T-helper 17 cell (primary cell): ENCODE measurements at regions not wholly inside any gene's neighbourhood (a gene's known extent, or its start where the extent isn't known, plus 50 kb on each side); places are given as distances from the start of the nearest gene placed in this dataset.

Experiments used
- ATAC-seq: fragments of 150-1000 bp; cut with Tn5 transposase; 2 replicates; pipeline ENCODE4 v1.10.0; 2021; ENCODE audit warnings: mild to moderate bottlenecking, moderate library complexity
- DNase-seq, 3 donors: peaks; one replicate each; pipeline versions ENCODE4 v3.0.0 to v3.0.0-alpha.2; 2020 to 2021
- H3K9me3 ChIP-seq: one replicate; pipeline ENCODE4 v1.7.0; 2013; ENCODE audit warnings: low read length, mild to moderate bottlenecking; ENCODE audit not compliant: control insufficient read depth, poor library complexity, severe bottlenecking
- H3K27ac Mint-ChIP-seq: one replicate; pipeline ENCODE4 v1.8.0; 2022; ENCODE audit warnings: mild to moderate bottlenecking, moderate library complexity, mixed read lengths
- H3K27me3 Mint-ChIP-seq: one replicate; pipeline ENCODE4 v1.8.0; 2022; ENCODE audit warnings: mixed read lengths
- H3K36me3 Mint-ChIP-seq: one replicate; pipeline ENCODE4 v1.8.0; 2022; ENCODE audit warnings: low read depth, mixed read lengths
- H3K4me1 Mint-ChIP-seq: one replicate; pipeline ENCODE4 v1.8.0; 2022; ENCODE audit warnings: mild to moderate bottlenecking, mixed read lengths
- H3K4me3 Mint-ChIP-seq: one replicate; pipeline ENCODE4 v1.8.0; 2022; ENCODE audit warnings: mild to moderate bottlenecking, moderate library complexity, mixed read lengths

GRCh38 chr6:109300874-109301273, 81.4 kb downstream of the CD164 start:
- no peaks in the 10 kb centered on the region for H3K36me3 Mint-ChIP-seq
- no peak for ATAC-seq

GRCh38 chr6:109299776-109300564, 82.3 kb downstream of the CD164 start:
- no peak for DNase-seq
- Mint-ChIP-seq H3K4me1 (peaks cover 2% of the 10 kb centered on the region), H3K27me3 (peaks cover 27% of the 10 kb centered on the region), H3K27ac (no peak overlapping the region), H3K4me3 (no peak overlapping the region), H3K36me3 (no peaks in the 10 kb centered on the region)
- H3K9me3 ChIP-seq: no peaks in the 10 kb centered on the region
- no peak for ATAC-seq

More at GRCh38 chr6:109300874-109301273, 81.4 kb downstream of the CD164 start:
- H3K9me3 ChIP-seq: no peaks in the 10 kb centered on the region
- H3K4me3 Mint-ChIP-seq: no peak overlapping the region
- no peak overlapping the region for H3K27ac Mint-ChIP-seq
- H3K4me1 Mint-ChIP-seq: peaks cover 2% of the 10 kb centered on the region
- DNase-seq: no peak
- peaks cover 27% of the 10 kb centered on the region for H3K27me3 Mint-ChIP-seq

- no peaks in the 10 kb centered on the region for H3K9me3 ChIP-seq
- Mint-ChIP-seq H3K4me3 (no peak overlapping the region), H3K4me1 (peaks cover 2% of the 10 kb centered on the region), H3K27me3 (peaks cover 25% of the 10 kb centered on the region), H3K36me3 (no peaks in the 10 kb centered on the region), H3K27ac (no peak overlapping the region)
- DNase-seq (no peak), ATAC-seq (no peak)
Measured at GRCh38 chr6:109299265-109299607, 83.0 kb downstream of the CD164 start.

- ATAC-seq (no peak), DNase-seq (no peak)
- H3K9me3 ChIP-seq: no peaks in the 10 kb centered on the region
- no peaks in the 10 kb centered on the region for H3K36me3 Mint-ChIP-seq
- H3K27me3 Mint-ChIP-seq: peaks cover 28% of the 10 kb centered on the region
- H3K4me1 Mint-ChIP-seq: peaks cover 2% of the 10 kb centered on the region
- H3K27ac Mint-ChIP-seq: no peak overlapping the region
- H3K4me3 Mint-ChIP-seq: no peak overlapping the region
Measured at GRCh38 chr6:109298605-109299264, 83.5 kb downstream of the CD164 start.

GRCh38 chr6:109297406-109298110, 84.7 kb downstream of the CD164 start:
- H3K4me3 Mint-ChIP-seq: no peak overlapping the region
- ATAC-seq: no peak
- no peaks in the 10 kb centered on the region for H3K36me3 Mint-ChIP-seq
- peaks cover 2% of the 10 kb centered on the region for H3K4me1 Mint-ChIP-seq
- H3K27ac Mint-ChIP-seq: no peak overlapping the region
- H3K27me3 Mint-ChIP-seq: peaks cover 28% of the 10 kb centered on the region
- no peaks in the 10 kb centered on the region for H3K9me3 ChIP-seq
- no peak for DNase-seq

GRCh38 chr6:109296971-109297372, 85.3 kb downstream of the CD164 start:
- H3K27ac Mint-ChIP-seq: no peak overlapping the region
- H3K4me1 Mint-ChIP-seq: peaks cover 2% of the 10 kb centered on the region
- no peak overlapping the region for H3K4me3 Mint-ChIP-seq
- no peak for DNase-seq
- H3K9me3 ChIP-seq: no peaks in the 10 kb centered on the region
- H3K27me3 Mint-ChIP-seq: peaks cover 28% of the 10 kb centered on the region
- no peaks in the 10 kb centered on the region for H3K36me3 Mint-ChIP-seq
- no peak for ATAC-seq

- Mint-ChIP-seq H3K4me3 (no peak overlapping the region), H3K27me3 (peaks cover 25% of the 10 kb centered on the region), H3K4me1 (peaks cover 2% of the 10 kb centered on the region), H3K36me3 (no peaks in the 10 kb centered on the region), H3K27ac (no peak overlapping the region)
- H3K9me3 ChIP-seq: no peaks in the 10 kb centered on the region
- no peak for ATAC-seq
- no peak for DNase-seq
Measured at GRCh38 chr6:109296452-109296851, 85.8 kb downstream of the CD164 start.

GRCh38 chr6:109295774-109296156, 86.5 kb downstream of the CD164 start:
- Mint-ChIP-seq H3K27ac (no peak overlapping the region), H3K36me3 (no peaks in the 10 kb centered on the region), H3K4me3 (no peak overlapping the region), H3K4me1 (peaks cover 2% of the 10 kb centered on the region), H3K27me3 (peaks cover 19% of the 10 kb centered on the region)
- DNase-seq (no peak), ATAC-seq (no peak)
- H3K9me3 ChIP-seq: no peaks in the 10 kb centered on the region

- H3K9me3 ChIP-seq: no peaks in the 10 kb centered on the region
- ATAC-seq (no peak), DNase-seq (no peak)
- Mint-ChIP-seq H3K27me3 (peaks cover 19% of the 10 kb centered on the region), H3K36me3 (no peaks in the 10 kb centered on the region), H3K27ac (no peak overlapping the region), H3K4me3 (no peak overlapping the region), H3K4me1 (peaks cover 2% of the 10 kb centered on the region)
Measured at GRCh38 chr6:109295109-109295773, 87.0 kb downstream of the CD164 start.

- peaks cover 19% of the 10 kb centered on the region for H3K27me3 Mint-ChIP-seq
- H3K9me3 ChIP-seq: no peaks in the 10 kb centered on the region
- DNase-seq (no peak), ATAC-seq (no peak)
- H3K4me1 Mint-ChIP-seq: peaks cover 2% of the 10 kb centered on the region
- no peaks in the 10 kb centered on the region for H3K36me3 Mint-ChIP-seq
- no peak overlapping the region for H3K4me3 Mint-ChIP-seq
- no peak overlapping the region for H3K27ac Mint-ChIP-seq
Measured at GRCh38 chr6:109292983-109293586, 89.2 kb downstream of the CD164 start.

- no peaks in the 10 kb centered on the region for H3K9me3 ChIP-seq
- DNase-seq (no peak), ATAC-seq (no peak)
- Mint-ChIP-seq H3K36me3 (peaks cover 2% of the 10 kb centered on the region), H3K4me3 (no peak overlapping the region), H3K27me3 (peaks cover 22% of the 10 kb centered on the region), H3K4me1 (peaks cover 2% of the 10 kb centered on the region), H3K27ac (no peak overlapping the region)
Measured at GRCh38 chr6:109292420-109292819, 89.8 kb downstream of the CD164 start.

GRCh38 chr6:109291902-109292301, 90.4 kb downstream of the CD164 start:
- H3K9me3 ChIP-seq: no peaks in the 10 kb centered on the region
- Mint-ChIP-seq H3K27me3 (peaks cover 20% of the 10 kb centered on the region), H3K36me3 (peaks cover 2% of the 10 kb centered on the region), H3K4me1 (peaks cover 2% of the 10 kb centered on the region), H3K4me3 (no peak overlapping the region), H3K27ac (no peak overlapping the region)
- ATAC-seq: no peak
- DNase-seq: no peak
